ENCODE measurements at regions not wholly inside any gene's neighbourhood (a gene's known extent, or its start where the extent isn't known, plus 50 kb on each side); places are given as distances from the start of the nearest gene placed in this dataset.

DNA sequence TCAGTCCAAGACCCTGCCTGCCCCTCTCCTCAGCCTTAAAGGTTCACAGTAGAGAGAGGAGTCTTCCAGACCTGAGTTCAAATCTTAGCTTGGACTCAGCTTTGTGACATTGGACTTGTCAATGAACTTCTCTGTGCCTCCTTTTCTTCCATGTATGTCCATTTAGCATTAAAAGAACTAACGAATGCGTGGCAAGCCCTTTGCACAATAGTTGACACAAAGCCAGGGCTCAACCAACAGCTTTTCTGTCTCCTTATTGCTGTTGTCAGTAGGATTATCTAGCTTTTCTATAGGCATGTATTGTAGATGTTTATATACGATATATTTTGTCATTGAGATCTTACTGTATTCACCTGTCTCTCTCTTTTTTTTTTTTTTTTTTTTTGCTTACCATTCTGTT is 450.8 kb downstream of the PTPRU start:
- 51% methylated on average over 3 of the region's 3 CpGs for WGBS
- TF ChIP-seq RAD21 (IDR thresholded peaks at IDR 0.05) (no peak), HNF4A (conservative IDR thresholded peaks at IDR 0.05) (no peak)
- TF ChIP-seq, protein P1, sequence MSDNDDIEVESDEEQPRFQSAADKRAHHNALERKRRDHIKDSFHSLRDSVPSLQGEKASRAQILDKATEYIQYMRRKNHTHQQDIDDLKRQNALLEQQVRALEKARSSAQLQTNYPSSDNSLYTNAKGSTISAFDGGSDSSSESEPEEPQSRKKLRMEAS (IDR thresholded peaks at IDR 0.05): no peak
- no peaks in the 10 kb centered on the region for H3K4me1 ChIP-seq (ENCODE audit: control insufficient read depth in 4 of 4, insufficient read depth in 4 of 4, low read length in 3 of 4)
- H3K27ac ChIP-seq (ENCODE audit: low read depth in 1 of 2, low read length in 2 of 2): no peak overlapping the region
- H3K9ac ChIP-seq (ENCODE audit: low read depth in 1 of 2, low read length in 2 of 2): no peak overlapping the region
- H3K4me3 ChIP-seq (ENCODE audit: low read depth in 1 of 3, low read length in 3 of 3): no peak overlapping the region
- no peak for DNase-seq (ENCODE audit: low spot score)
- no peaks in the 10 kb centered on the region for H3K36me3 ChIP-seq (ENCODE audit: control insufficient read depth in 4 of 4, insufficient read depth in 3 of 4, low read depth in 1 of 4, low read length in 3 of 4)
- peaks cover 0 to 9% (median under 1%) of the 10 kb centered on the region in 4 donors for H3K27me3 ChIP-seq (ENCODE audit: control insufficient read depth in 4 of 4, insufficient read depth in 4 of 4, low read length in 3 of 4)
- H3K9me3 ChIP-seq (ENCODE audit: control insufficient read depth in 4 of 4, low read length in 3 of 4): no peaks in the 10 kb centered on the region

DNA sequence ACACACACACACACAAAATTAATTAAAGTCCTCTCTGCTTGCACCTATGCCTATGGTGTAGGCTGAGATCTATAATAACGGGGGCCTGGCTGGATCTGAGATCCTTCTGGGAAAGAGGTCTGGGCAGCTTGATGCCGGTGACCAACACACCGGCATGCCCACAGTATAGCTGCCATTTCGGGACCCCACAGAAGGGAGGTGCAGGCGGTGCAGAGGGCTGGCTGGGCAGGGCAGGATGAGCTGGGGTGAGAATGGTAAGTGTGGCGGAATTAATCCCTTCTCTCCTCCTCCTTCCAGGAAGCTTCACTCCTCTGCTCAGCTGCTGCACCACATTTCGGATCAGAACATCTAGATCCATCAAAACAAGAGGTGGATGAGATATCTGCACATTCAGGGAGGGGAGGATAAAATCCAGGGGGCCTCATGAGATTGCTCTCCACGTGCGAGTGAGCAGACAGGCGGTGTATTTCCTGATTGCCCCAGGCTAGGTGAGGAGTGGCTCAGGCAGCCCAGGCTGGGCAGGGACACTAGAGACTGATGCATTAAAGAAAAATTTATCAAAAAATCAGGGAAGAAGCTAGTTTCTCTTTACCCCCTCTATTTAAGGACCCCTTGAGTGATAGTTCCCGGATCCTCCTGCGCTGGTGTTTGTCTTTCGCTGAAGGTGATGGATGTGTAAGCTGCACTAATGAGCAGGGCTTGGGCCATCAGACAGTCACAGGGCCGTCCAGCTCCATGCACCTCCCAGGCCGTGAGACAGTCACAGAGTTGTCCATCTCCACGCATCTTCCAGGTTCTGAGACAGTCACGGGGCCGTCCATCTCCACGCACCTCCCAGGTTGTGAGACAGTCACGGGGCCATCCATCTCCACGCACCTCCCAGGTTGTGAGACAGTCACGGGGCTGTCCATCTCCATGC is 449.9 kb downstream of the PTPRU start:
- Histone ChIP-seq H3K36me3 (ENCODE audit: control insufficient read depth in 4 of 4, insufficient read depth in 3 of 4, low read depth in 1 of 4, low read length in 3 of 4) (no peaks in the 10 kb centered on the region), H3K27me3 (ENCODE audit: control insufficient read depth in 4 of 4, insufficient read depth in 4 of 4, low read length in 3 of 4) (peaks cover 0 to 9% (median under 1%) of the 10 kb centered on the region in 4 donors), H3K9me3 (ENCODE audit: control insufficient read depth in 4 of 4, low read length in 3 of 4) (no peaks in the 10 kb centered on the region), H3K27ac (ENCODE audit: low read depth in 1 of 2, low read length in 2 of 2) (no peak overlapping the region), H3K9ac (ENCODE audit: low read depth in 1 of 2, low read length in 2 of 2) (no peak overlapping the region), H3K4me3 (ENCODE audit: low read depth in 1 of 3, low read length in 3 of 3) (no peak overlapping the region), H3K4me1 (ENCODE audit: control insufficient read depth in 4 of 4, insufficient read depth in 4 of 4, low read length in 3 of 4) (no peaks in the 10 kb centered on the region)
- WGBS: 65% methylated on average over 22 of the region's 22 CpGs
- no peak for TF ChIP-seq EGR1 (IDR thresholded peaks at IDR 0.05; ENCODE audit: low read depth in 2 of 2)
- DNase-seq (ENCODE audit: low spot score): no peak

DNA sequence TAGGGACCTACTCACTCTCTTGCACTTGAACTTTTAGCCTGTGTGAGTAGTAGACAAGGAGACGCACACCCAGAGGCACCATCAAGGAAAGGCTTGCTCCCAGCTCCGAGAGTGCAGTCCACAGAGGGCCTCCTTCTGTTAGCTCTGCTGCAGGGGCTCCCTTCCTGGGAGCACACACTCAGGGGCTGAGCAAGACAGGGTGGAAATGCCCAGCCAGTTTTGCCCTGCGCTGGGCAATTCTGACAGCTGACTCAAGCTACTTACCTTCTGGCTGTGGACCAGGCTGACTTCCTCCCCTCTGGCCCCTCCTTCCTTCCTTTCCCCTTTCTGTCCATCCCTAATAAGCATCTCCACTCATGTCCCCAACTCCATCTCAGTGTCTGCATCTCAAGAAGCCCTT is 449.1 kb downstream of the PTPRU start:
- no peak overlapping the region for H3K4me3 ChIP-seq (ENCODE audit: low read depth in 1 of 3, low read length in 3 of 3)
- peaks cover 0 to 9% (median under 1%) of the 10 kb centered on the region in 4 donors for H3K27me3 ChIP-seq (ENCODE audit: control insufficient read depth in 4 of 4, insufficient read depth in 4 of 4, low read length in 3 of 4)
- no peak overlapping the region for H3K9ac ChIP-seq (ENCODE audit: low read depth in 1 of 2, low read length in 2 of 2)
- DNase-seq (ENCODE audit: low spot score): no peak
- no peak overlapping the region for H3K27ac ChIP-seq (ENCODE audit: low read depth in 1 of 2, low read length in 2 of 2)
- no peaks in the 10 kb centered on the region for H3K36me3 ChIP-seq (ENCODE audit: control insufficient read depth in 4 of 4, insufficient read depth in 3 of 4, low read depth in 1 of 4, low read length in 3 of 4)
- no peak for TF ChIP-seq YY1 (IDR thresholded peaks at IDR 0.05)
- TF ChIP-seq EGR1 (IDR thresholded peaks at IDR 0.05; ENCODE audit: low read depth in 2 of 2): no peak
- TF ChIP-seq JUND (IDR thresholded peaks at IDR 0.05): no peak
- no peak for TF ChIP-seq FOXA1 (IDR thresholded peaks at IDR 0.05)
- TF ChIP-seq, protein P2, sequence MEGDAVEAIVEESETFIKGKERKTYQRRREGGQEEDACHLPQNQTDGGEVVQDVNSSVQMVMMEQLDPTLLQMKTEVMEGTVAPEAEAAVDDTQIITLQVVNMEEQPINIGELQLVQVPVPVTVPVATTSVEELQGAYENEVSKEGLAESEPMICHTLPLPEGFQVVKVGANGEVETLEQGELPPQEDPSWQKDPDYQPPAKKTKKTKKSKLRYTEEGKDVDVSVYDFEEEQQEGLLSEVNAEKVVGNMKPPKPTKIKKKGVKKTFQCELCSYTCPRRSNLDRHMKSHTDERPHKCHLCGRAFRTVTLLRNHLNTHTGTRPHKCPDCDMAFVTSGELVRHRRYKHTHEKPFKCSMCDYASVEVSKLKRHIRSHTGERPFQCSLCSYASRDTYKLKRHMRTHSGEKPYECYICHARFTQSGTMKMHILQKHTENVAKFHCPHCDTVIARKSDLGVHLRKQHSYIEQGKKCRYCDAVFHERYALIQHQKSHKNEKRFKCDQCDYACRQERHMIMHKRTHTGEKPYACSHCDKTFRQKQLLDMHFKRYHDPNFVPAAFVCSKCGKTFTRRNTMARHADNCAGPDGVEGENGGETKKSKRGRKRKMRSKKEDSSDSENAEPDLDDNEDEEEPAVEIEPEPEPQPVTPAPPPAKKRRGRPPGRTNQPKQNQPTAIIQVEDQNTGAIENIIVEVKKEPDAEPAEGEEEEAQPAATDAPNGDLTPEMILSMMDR (IDR thresholded peaks at IDR 0.05; ENCODE audit: low read depth, low read length, missing input control): no peak
- TF ChIP-seq, protein P3, sequence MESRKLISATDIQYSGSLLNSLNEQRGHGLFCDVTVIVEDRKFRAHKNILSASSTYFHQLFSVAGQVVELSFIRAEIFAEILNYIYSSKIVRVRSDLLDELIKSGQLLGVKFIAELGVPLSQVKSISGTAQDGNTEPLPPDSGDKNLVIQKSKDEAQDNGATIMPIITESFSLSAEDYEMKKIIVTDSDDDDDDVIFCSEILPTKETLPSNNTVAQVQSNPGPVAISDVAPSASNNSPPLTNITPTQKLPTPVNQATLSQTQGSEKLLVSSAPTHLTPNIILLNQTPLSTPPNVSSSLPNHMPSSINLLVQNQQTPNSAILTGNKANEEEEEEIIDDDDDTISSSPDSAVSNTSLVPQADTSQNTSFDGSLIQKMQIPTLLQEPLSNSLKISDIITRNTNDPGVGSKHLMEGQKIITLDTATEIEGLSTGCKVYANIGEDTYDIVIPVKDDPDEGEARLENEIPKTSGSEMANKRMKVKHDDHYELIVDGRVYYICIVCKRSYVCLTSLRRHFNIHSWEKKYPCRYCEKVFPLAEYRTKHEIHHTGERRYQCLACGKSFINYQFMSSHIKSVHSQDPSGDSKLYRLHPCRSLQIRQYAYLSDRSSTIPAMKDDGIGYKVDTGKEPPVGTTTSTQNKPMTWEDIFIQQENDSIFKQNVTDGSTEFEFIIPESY (IDR thresholded peaks at IDR 0.05): no peak
- TF ChIP-seq, protein P4, sequence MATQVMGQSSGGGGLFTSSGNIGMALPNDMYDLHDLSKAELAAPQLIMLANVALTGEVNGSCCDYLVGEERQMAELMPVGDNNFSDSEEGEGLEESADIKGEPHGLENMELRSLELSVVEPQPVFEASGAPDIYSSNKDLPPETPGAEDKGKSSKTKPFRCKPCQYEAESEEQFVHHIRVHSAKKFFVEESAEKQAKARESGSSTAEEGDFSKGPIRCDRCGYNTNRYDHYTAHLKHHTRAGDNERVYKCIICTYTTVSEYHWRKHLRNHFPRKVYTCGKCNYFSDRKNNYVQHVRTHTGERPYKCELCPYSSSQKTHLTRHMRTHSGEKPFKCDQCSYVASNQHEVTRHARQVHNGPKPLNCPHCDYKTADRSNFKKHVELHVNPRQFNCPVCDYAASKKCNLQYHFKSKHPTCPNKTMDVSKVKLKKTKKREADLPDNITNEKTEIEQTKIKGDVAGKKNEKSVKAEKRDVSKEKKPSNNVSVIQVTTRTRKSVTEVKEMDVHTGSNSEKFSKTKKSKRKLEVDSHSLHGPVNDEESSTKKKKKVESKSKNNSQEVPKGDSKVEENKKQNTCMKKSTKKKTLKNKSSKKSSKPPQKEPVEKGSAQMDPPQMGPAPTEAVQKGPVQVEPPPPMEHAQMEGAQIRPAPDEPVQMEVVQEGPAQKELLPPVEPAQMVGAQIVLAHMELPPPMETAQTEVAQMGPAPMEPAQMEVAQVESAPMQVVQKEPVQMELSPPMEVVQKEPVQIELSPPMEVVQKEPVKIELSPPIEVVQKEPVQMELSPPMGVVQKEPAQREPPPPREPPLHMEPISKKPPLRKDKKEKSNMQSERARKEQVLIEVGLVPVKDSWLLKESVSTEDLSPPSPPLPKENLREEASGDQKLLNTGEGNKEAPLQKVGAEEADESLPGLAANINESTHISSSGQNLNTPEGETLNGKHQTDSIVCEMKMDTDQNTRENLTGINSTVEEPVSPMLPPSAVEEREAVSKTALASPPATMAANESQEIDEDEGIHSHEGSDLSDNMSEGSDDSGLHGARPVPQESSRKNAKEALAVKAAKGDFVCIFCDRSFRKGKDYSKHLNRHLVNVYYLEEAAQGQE (IDR thresholded peaks at IDR 0.05): no peak
- TF ChIP-seq NR2F2 (IDR thresholded peaks at IDR 0.05): no peak
- TF ChIP-seq, protein P1 (IDR thresholded peaks at IDR 0.05): no peak
- no peak for TF ChIP-seq TAF1 (conservative IDR thresholded peaks at IDR 0.05)
- no peak for TF ChIP-seq GABPA (IDR thresholded peaks at IDR 0.05 in 1 of 2, conservative IDR thresholded peaks at IDR 0.05 in 1 of 2)
- no peak for TF ChIP-seq HNF4A (conservative IDR thresholded peaks at IDR 0.05)
- TF ChIP-seq HNF4G (IDR thresholded peaks at IDR 0.05): no peak
- H3K4me1 ChIP-seq (ENCODE audit: control insufficient read depth in 4 of 4, insufficient read depth in 4 of 4, low read length in 3 of 4): no peaks in the 10 kb centered on the region
- H3K9me3 ChIP-seq (ENCODE audit: control insufficient read depth in 4 of 4, low read length in 3 of 4): no peaks in the 10 kb centered on the region
- WGBS: 62% methylated on average over 3 of the region's 3 CpGs
